Prostate gland (tissue), 2 donors: ENCODE measurements at regions not wholly inside any gene's neighbourhood (a gene's known extent, or its start where the extent isn't known, plus 50 kb on each side); places are given as distances from the start of the nearest gene placed in this dataset.

ENCODE experiments used
- POLR2A ChIP-seq: fragments of 450-650 bp; IDR thresholded peaks from one replicate; pipeline ENCODE4 v1.6.1; 2016; ENCODE audit warnings: antibody characterized with exemption, mild to moderate bottlenecking
- POLR2AphosphoS5 ChIP-seq: sonication (generic); formaldehyde crosslinking; IDR thresholded peaks from one replicate; pipeline ENCODE4 v1.6.1; 2017; ENCODE audit warnings: antibody characterized with exemption
- TF ChIP-seq, protein P1 (sequence below), 4 experiments: fragments of 200-600 bp in 2 of 4; fragments of 450-650 bp in 2 of 4; sonication (generic) in 2 of 4; IDR thresholded peaks; 1 replicate in 3 of 4; 2 replicates in 1 of 4; pipeline ENCODE4 v1.5.1; 2016 to 2019; ENCODE audit warnings: antibody characterized with exemption in 4 of 4, mild to moderate bottlenecking in 2 of 4, moderate library complexity in 2 of 4

DNA sequence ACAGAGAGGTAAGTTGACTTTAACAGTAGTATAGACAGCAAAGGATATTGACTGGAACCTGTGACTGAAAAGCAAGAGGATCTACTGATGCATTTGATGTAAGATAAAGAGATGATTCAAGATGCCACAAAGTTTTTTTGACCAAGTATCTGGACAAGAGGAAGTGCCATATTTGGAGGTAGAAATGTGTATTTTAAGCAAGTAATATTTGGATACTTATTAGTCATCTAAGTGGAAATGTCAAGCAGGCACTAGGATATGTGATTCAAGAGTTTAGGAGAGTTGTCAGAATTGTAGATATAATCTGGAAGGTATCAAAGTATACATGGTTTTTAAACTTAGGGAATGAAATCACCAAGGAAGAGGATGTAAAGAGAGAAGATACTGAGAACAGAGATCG, 686.1 kb upstream of the CHD1 start:
- TF ChIP-seq, protein P1, sequence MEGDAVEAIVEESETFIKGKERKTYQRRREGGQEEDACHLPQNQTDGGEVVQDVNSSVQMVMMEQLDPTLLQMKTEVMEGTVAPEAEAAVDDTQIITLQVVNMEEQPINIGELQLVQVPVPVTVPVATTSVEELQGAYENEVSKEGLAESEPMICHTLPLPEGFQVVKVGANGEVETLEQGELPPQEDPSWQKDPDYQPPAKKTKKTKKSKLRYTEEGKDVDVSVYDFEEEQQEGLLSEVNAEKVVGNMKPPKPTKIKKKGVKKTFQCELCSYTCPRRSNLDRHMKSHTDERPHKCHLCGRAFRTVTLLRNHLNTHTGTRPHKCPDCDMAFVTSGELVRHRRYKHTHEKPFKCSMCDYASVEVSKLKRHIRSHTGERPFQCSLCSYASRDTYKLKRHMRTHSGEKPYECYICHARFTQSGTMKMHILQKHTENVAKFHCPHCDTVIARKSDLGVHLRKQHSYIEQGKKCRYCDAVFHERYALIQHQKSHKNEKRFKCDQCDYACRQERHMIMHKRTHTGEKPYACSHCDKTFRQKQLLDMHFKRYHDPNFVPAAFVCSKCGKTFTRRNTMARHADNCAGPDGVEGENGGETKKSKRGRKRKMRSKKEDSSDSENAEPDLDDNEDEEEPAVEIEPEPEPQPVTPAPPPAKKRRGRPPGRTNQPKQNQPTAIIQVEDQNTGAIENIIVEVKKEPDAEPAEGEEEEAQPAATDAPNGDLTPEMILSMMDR (IDR thresholded peaks at IDR 0.05), result no peak
- TF ChIP-seq POLR2AphosphoS5, result no peak
- TF ChIP-seq POLR2A, result no peak
